Neural cell (in vitro differentiated cells): ENCODE measurements at regions not wholly inside any gene's neighbourhood (a gene's known extent, or its start where the extent isn't known, plus 50 kb on each side); places are given as distances from the start of the nearest gene placed in this dataset.
"Not testable (repeated sequence)": the region's sequence is repeated elsewhere in the genome, so short reads cannot be mapped to it uniquely, and the experiment has no call there.

Source experiments
- H2AFZ ChIP-seq: fragments of 200-600, 300-800 bp; sonication (generic), shearing (Covaris generic); 2 replicates; pipeline ENCODE4 v1.6.0; 2014; ENCODE audit warnings: low read depth, mild to moderate bottlenecking, antibody characterized with exemption, low read length, moderate library complexity
- H3F3A ChIP-seq: fragments of 200-600 bp; shearing (Covaris generic); 2 replicates; pipeline ENCODE4 v1.6.1; 2016; ENCODE audit warnings: mild to moderate bottlenecking, moderate library complexity, mixed read lengths, antibody characterized with exemption, low read length; ENCODE audit not compliant: insufficient read depth, poor library complexity, severe bottlenecking
- H3K27ac ChIP-seq: fragments of 200-600, 300-800 bp; sonication (generic), shearing (Covaris generic); 2 replicates; pipeline ENCODE4 v1.5.1; 2014; ENCODE audit warnings: mild to moderate bottlenecking, low read length, moderate library complexity
- H3K27me3 ChIP-seq: fragments of 300-800, 200-600 bp; sonication (generic), shearing (Covaris generic); 2 replicates; pipeline ENCODE4 v1.6.0; 2014; ENCODE audit warnings: mild to moderate bottlenecking, low read depth, low read length, moderate library complexity; ENCODE audit not compliant: insufficient read depth
- H3K36me3 ChIP-seq: fragments of 300-800, 200-600 bp; sonication (generic), shearing (Covaris generic); 2 replicates; pipeline ENCODE4 v1.5.1; 2014; ENCODE audit warnings: mild to moderate bottlenecking, antibody characterized with exemption, low read length, moderate library complexity; ENCODE audit not compliant: insufficient read depth
- H3K4me2 ChIP-seq: fragments of 300-800, 200-600 bp; sonication (generic), shearing (Covaris generic); 2 replicates; pipeline ENCODE4 v1.6.0; 2014; ENCODE audit warnings: mild to moderate bottlenecking, low read length
- H3K4me3 ChIP-seq: fragments of 300-800, 200-600 bp; sonication (generic), shearing (Covaris generic); 2 replicates; pipeline ENCODE4 v1.5.1; 2014; ENCODE audit warnings: mild to moderate bottlenecking, low read length, moderate library complexity
- H3K79me2 ChIP-seq: fragments of 200-600 bp; shearing (Covaris generic); replicated peaks from 2 replicates; pipeline ENCODE4 v1.6.0; 2014; ENCODE audit warnings: mild to moderate bottlenecking, low read length, moderate library complexity; ENCODE audit not compliant: insufficient read depth
- H3K9ac ChIP-seq: fragments of 300-800, 200-600 bp; sonication (generic), shearing (Covaris generic); 2 replicates; pipeline ENCODE4 v1.6.1; 2016; ENCODE audit warnings: mild to moderate bottlenecking, low read length, mixed read lengths
- H3K9me2 ChIP-seq: fragments of 200-600 bp; shearing (Covaris generic); 2 replicates; pipeline ENCODE4 v1.6.1; 2016; ENCODE audit warnings: mild to moderate bottlenecking, low read length, mixed read lengths; ENCODE audit not compliant: insufficient read depth
- H3K9me3 ChIP-seq: fragments of 200-600, 300-800 bp; sonication (generic), shearing (Covaris generic); 2 replicates; pipeline ENCODE4 v1.6.1; 2016; ENCODE audit warnings: mild to moderate bottlenecking, mixed run types, low read length, moderate library complexity, mixed read lengths
- H4K20me1 ChIP-seq: fragments of 200-600 bp; shearing (Covaris generic); 2 replicates; pipeline ENCODE4 v1.6.1; 2016; ENCODE audit warnings: mild to moderate bottlenecking, mixed run types; ENCODE audit not compliant: insufficient read depth
- EP300 ChIP-seq: fragments of 450-650 bp; conservative IDR thresholded peaks from 2 replicates; pipeline ENCODE4 v1.6.1; 2014; ENCODE audit warnings: antibody characterized with exemption, mild to moderate bottlenecking, moderate library complexity; ENCODE audit not compliant: poor library complexity, severe bottlenecking
- EZH2 ChIP-seq: fragments of 200-600, 300-800 bp; shearing (Covaris generic), sonication (generic); IDR thresholded peaks from 2 replicates; pipeline ENCODE4 v1.6.1; 2014; ENCODE audit warnings: antibody characterized with exemption, low read length, borderline replicate concordance, mild to moderate bottlenecking; ENCODE audit not compliant: insufficient read depth, poor library complexity, severe bottlenecking
- MXI1 ChIP-seq: fragments of 450-650 bp; conservative IDR thresholded peaks from 2 replicates; pipeline ENCODE4 v1.6.1; 2014; ENCODE audit warnings: antibody characterized with exemption, mild to moderate bottlenecking; ENCODE audit not compliant: poor library complexity, severe bottlenecking
- POLR2AphosphoS5 ChIP-seq: IDR thresholded peaks from 2 replicates; pipeline ENCODE4 v1.6.1; 2012
- RAD21 ChIP-seq: fragments of 450-650 bp; conservative IDR thresholded peaks from 2 replicates; pipeline ENCODE4 v1.6.1; 2014; ENCODE audit warnings: antibody characterized with exemption, mild to moderate bottlenecking, moderate library complexity
- SMC3 ChIP-seq: fragments of 450-650 bp; conservative IDR thresholded peaks from 2 replicates; pipeline ENCODE4 v1.6.1; 2014; ENCODE audit warnings: antibody characterized with exemption, mild to moderate bottlenecking, moderate library complexity; ENCODE audit not compliant: poor library complexity
- TAF1 ChIP-seq: IDR thresholded peaks from 2 replicates; pipeline ENCODE4 v1.6.1; 2012; ENCODE audit warnings: low read depth
- TF ChIP-seq, protein P1 (sequence below): IDR thresholded peaks from 2 replicates; pipeline ENCODE4 v1.6.1; 2012; ENCODE audit warnings: borderline replicate concordance
- TF ChIP-seq, protein P2 (sequence below): fragments of 450-650 bp; IDR thresholded peaks from 2 replicates; pipeline ENCODE4 v1.5.1; 2014; ENCODE audit warnings: antibody characterized with exemption, mild to moderate bottlenecking, moderate library complexity; ENCODE audit not compliant: poor library complexity, severe bottlenecking

DNA sequence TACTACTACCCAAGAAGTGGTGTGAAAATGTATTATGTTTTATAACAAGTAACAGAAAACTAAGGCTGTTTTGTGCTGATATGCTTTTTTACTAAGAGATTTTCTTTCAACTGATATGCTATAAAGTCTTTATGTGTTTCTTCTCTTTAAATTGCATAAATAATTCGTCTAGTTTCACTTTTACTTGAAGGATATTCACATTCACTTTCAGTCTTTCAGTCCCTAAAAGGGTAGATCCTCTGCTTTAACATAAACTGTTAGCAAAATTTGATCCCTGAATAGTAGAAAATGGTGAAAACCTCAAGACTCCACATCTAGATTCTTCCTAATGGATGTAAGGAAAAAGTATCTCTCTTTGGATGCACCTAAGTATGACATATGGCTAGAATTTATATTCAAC is 69.0 kb upstream of the FST start:
- H3K27ac ChIP-seq = no peak overlapping the region
- H3K27me3 ChIP-seq = no peaks in the 10 kb centered on the region
- no peaks in the 10 kb centered on the region for H4K20me1 ChIP-seq
- no peaks in the 10 kb centered on the region for H3K79me2 ChIP-seq
- no peaks in the 10 kb centered on the region for H3F3A ChIP-seq
- TF ChIP-seq EP300 (no peak), TAF1 (no peak), MXI1 (no peak), EZH2 (no peak), RAD21 (no peak), POLR2AphosphoS5 (no peak), SMC3 (no peak)
- TF ChIP-seq, protein P1, sequence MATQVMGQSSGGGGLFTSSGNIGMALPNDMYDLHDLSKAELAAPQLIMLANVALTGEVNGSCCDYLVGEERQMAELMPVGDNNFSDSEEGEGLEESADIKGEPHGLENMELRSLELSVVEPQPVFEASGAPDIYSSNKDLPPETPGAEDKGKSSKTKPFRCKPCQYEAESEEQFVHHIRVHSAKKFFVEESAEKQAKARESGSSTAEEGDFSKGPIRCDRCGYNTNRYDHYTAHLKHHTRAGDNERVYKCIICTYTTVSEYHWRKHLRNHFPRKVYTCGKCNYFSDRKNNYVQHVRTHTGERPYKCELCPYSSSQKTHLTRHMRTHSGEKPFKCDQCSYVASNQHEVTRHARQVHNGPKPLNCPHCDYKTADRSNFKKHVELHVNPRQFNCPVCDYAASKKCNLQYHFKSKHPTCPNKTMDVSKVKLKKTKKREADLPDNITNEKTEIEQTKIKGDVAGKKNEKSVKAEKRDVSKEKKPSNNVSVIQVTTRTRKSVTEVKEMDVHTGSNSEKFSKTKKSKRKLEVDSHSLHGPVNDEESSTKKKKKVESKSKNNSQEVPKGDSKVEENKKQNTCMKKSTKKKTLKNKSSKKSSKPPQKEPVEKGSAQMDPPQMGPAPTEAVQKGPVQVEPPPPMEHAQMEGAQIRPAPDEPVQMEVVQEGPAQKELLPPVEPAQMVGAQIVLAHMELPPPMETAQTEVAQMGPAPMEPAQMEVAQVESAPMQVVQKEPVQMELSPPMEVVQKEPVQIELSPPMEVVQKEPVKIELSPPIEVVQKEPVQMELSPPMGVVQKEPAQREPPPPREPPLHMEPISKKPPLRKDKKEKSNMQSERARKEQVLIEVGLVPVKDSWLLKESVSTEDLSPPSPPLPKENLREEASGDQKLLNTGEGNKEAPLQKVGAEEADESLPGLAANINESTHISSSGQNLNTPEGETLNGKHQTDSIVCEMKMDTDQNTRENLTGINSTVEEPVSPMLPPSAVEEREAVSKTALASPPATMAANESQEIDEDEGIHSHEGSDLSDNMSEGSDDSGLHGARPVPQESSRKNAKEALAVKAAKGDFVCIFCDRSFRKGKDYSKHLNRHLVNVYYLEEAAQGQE = no peak
- TF ChIP-seq, protein P2, sequence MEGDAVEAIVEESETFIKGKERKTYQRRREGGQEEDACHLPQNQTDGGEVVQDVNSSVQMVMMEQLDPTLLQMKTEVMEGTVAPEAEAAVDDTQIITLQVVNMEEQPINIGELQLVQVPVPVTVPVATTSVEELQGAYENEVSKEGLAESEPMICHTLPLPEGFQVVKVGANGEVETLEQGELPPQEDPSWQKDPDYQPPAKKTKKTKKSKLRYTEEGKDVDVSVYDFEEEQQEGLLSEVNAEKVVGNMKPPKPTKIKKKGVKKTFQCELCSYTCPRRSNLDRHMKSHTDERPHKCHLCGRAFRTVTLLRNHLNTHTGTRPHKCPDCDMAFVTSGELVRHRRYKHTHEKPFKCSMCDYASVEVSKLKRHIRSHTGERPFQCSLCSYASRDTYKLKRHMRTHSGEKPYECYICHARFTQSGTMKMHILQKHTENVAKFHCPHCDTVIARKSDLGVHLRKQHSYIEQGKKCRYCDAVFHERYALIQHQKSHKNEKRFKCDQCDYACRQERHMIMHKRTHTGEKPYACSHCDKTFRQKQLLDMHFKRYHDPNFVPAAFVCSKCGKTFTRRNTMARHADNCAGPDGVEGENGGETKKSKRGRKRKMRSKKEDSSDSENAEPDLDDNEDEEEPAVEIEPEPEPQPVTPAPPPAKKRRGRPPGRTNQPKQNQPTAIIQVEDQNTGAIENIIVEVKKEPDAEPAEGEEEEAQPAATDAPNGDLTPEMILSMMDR = no peak
- H3K36me3 ChIP-seq = no peaks in the 10 kb centered on the region
- H3K9ac ChIP-seq = no peak overlapping the region
- H3K4me2 ChIP-seq = no peak overlapping the region
- H3K9me3 ChIP-seq = no peaks in the 10 kb centered on the region
- no peak overlapping the region for H3K4me3 ChIP-seq
- no peak overlapping the region for H2AFZ ChIP-seq
- no peaks in the 10 kb centered on the region for H3K9me2 ChIP-seq

DNA sequence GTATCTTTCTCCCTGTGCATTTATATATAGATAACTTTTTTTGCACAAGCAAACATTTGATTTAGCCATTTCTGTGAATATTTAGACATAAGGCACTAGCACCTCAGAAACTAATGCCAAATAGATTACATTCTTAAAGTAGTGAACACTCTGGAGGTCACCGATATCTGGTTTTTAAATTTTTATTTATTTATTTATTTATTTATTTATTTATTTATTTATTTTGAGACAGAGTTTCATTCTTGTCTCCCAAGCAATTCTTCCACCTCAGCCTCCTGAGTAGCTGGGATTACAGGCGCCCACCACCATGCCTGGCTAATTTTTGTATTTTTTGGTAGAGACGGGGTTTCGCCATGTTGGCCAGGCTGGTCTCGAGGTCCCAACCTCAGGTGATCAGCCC is 67.9 kb upstream of the FST start:
- not testable (repeated sequence) for H3K27me3 ChIP-seq, H4K20me1 ChIP-seq, H3K79me2 ChIP-seq, H3K4me2 ChIP-seq, H3K9me3 ChIP-seq, H3K9me2 ChIP-seq, H2AFZ ChIP-seq, H3K4me3 ChIP-seq, H3F3A ChIP-seq, H3K9ac ChIP-seq, H3K27ac ChIP-seq, H3K36me3 ChIP-seq

DNA sequence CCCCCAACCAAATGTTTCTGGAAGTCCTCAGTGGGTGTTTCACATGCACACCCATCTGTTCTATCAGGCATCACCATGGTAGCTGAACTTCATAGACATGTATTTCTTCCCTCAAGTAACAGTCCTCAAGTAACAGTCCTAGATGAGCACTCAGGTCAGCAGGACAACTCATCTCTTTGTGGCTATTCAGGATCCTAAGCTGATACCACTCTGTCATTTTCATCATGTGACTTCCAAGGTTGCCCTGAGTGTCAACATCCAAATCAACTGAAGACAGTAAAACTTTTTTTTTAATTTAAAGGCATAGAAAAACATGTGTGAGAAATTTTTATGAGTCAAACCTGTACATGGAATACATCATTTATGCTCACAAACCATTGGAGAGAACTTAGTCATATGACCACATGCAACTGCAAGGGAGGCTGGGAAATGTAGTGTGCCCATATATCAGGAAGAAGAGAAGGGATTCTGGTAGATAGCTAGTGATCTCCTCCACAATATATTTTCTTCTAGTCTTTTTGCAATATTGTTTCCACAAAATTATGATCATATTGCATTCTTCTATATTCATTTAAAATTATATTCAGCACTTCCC is 64.2 kb upstream of the FST start:
- Histone ChIP-seq H3K27ac (no peak overlapping the region), H3K4me2 (no peak overlapping the region), H4K20me1 (no peaks in the 10 kb centered on the region), H3K9ac (no peak overlapping the region), H3K9me3 (no peaks in the 10 kb centered on the region), H3K4me3 (no peak overlapping the region), H3K27me3 (no peaks in the 10 kb centered on the region), H3K9me2 (no peaks in the 10 kb centered on the region), H3F3A (no peaks in the 10 kb centered on the region), H3K79me2 (no peaks in the 10 kb centered on the region), H3K36me3 (no peaks in the 10 kb centered on the region), H2AFZ (no peak overlapping the region)
- TF ChIP-seq MXI1 = no peak
- TF ChIP-seq RAD21 = no peak
- TF ChIP-seq EP300 = no peak
- TF ChIP-seq, protein P1 = no peak
- TF ChIP-seq EZH2 = no peak
- no peak for TF ChIP-seq POLR2AphosphoS5
- TF ChIP-seq, protein P2 = no peak
- TF ChIP-seq SMC3 = no peak
- no peak for TF ChIP-seq TAF1
